ENCODE measurements at regions not wholly inside any gene's neighbourhood (a gene's known extent, or its start where the extent isn't known, plus 50 kb on each side); places are given as distances from the start of the nearest gene placed in this dataset.

DNA sequence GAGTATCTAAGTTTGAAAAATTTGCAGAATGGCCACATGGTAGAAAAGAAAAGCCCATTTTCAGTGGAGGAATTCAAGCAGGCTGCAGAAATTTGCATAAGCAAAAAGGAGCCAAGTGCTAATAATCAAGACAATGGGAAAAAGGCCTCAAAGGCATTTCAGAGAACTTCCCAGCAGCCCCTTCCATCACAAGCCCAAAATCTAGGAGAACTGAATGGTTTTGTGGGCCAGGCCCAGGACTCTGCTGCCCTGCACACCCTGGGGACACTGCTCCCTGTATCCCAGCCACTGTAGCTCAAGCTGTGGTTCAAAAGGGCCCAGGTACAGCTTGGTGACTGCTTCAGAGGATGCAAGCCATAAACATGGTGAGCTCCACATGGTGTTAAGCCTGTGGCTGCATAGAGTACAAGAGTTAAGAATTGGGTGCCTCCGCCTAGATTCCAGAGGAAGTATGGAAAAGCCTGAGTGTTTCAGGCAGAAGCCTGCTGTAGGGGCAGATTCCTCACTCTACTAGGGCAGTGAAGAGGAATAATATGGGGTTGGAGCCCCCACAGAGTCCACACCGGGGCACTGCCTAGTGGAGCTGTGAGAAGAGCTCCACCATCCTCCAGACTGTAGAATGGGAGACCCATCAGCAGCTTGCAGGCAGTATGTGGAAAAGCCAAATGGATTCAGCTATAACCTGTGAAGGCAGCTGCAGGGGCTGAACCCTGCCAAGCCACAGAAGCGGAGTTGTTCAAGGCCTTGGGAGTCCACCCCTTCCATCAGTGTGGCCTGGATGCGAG is 720.7 kb upstream of the CTNND2 start:
- Histone ChIP-seq H3K9me3 (ENCODE audit: low read depth) (no peaks in the 10 kb centered on the region), H3K27ac (no peak overlapping the region), H3K4me3 (no peak overlapping the region), H3K4me2 (no peak overlapping the region), H4K20me1 (ENCODE audit: insufficient read depth, poor library complexity, severe bottlenecking) (no peaks in the 10 kb centered on the region), H3K27me3 (no peaks in the 10 kb centered on the region), H3K4me1 (ENCODE audit: insufficient read depth) (no peaks in the 10 kb centered on the region), H2AFZ (no peak overlapping the region), H3K79me2 (no peaks in the 10 kb centered on the region), H3K36me3 (replicated peaks; ENCODE audit: insufficient read depth, low read depth) (no peaks in the 10 kb centered on the region), H3K9me2 (replicated peaks; ENCODE audit: insufficient read depth) (no peaks in the 10 kb centered on the region)
- whole genome bisulfite sequencing (ENCODE audit: low lambda C conversion rate, missing lambda C conversion rate), result 82% methylated on average over 4 of the region's 4 CpGs
- DNase-seq (ENCODE audit: low spot score), result no peak
- TF ChIP-seq EZH2phosphoT487 (IDR thresholded peaks at IDR 0.05; ENCODE audit: low read depth, severe bottlenecking, unreplicated experiment), result no peak
- TF ChIP-seq CTCF (IDR thresholded peaks at IDR 0.05; ENCODE audit: poor library complexity), result no peak
- no peak for TF ChIP-seq EZH2 (IDR thresholded peaks at IDR 0.05; ENCODE audit: borderline replicate concordance)

- Histone ChIP-seq H3K27me3 (no peaks in the 10 kb centered on the region), H3K4me3 (no peak overlapping the region), H3K9me3 (ENCODE audit: low read depth) (no peaks in the 10 kb centered on the region), H3K4me1 (ENCODE audit: insufficient read depth) (no peaks in the 10 kb centered on the region), H4K20me1 (ENCODE audit: insufficient read depth, poor library complexity, severe bottlenecking) (no peaks in the 10 kb centered on the region), H3K4me2 (no peak overlapping the region), H3K36me3 (replicated peaks; ENCODE audit: insufficient read depth, low read depth) (no peaks in the 10 kb centered on the region), H3K9me2 (replicated peaks; ENCODE audit: insufficient read depth) (no peaks in the 10 kb centered on the region), H2AFZ (no peak overlapping the region), H3K27ac (no peak overlapping the region), H3K79me2 (no peaks in the 10 kb centered on the region)
- TF ChIP-seq EZH2 (IDR thresholded peaks at IDR 0.05; ENCODE audit: borderline replicate concordance) (no peak), CTCF (IDR thresholded peaks at IDR 0.05; ENCODE audit: poor library complexity) (no peak), EZH2phosphoT487 (IDR thresholded peaks at IDR 0.05; ENCODE audit: low read depth, severe bottlenecking, unreplicated experiment) (no peak)
- WGBS (ENCODE audit: low lambda C conversion rate, missing lambda C conversion rate), result 55% methylated on average over 1 of the region's 1 CpG
- no peak for DNase-seq (ENCODE audit: low spot score)
These were observed 719.2 kb upstream of the CTNND2 start for GRCh38 chr5:12623408-12623807.

DNA sequence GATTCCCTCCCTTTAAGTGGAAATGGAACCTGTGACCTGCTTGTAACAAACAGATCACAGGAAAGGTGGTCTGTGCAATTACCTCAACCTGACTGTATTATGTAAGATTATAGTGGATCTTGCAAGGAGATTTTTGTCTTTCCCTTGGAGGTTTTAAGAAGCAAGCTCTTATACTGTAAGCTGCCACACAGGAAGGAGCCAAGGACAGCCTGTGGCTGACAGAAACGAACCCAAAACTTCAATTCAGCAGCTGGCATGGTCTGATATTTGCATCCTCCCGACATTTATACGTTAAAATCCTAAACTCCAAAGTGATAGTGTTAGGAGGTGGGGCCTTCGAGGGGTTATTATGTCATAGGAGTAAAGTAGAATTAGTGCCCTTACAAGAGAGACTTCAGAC is 711.8 kb upstream of the CTNND2 start:
- Histone ChIP-seq H3K79me2 (no peaks in the 10 kb centered on the region), H3K27me3 (no peaks in the 10 kb centered on the region), H3K4me1 (ENCODE audit: insufficient read depth) (peaks cover 9% of the 10 kb centered on the region), H2AFZ (no peak overlapping the region), H3K27ac (no peak overlapping the region), H3K4me3 (no peak overlapping the region), H3K4me2 (no peak overlapping the region), H3K36me3 (replicated peaks; ENCODE audit: insufficient read depth, low read depth) (no peaks in the 10 kb centered on the region), H4K20me1 (ENCODE audit: insufficient read depth, poor library complexity, severe bottlenecking) (no peaks in the 10 kb centered on the region), H3K9me3 (ENCODE audit: low read depth) (no peaks in the 10 kb centered on the region), H3K9me2 (replicated peaks; ENCODE audit: insufficient read depth) (no peaks in the 10 kb centered on the region)
- TF ChIP-seq CTCF (IDR thresholded peaks at IDR 0.05; ENCODE audit: poor library complexity), result no peak
- TF ChIP-seq EZH2phosphoT487 (IDR thresholded peaks at IDR 0.05; ENCODE audit: low read depth, severe bottlenecking, unreplicated experiment), result no peak
- no peak for TF ChIP-seq EZH2 (IDR thresholded peaks at IDR 0.05; ENCODE audit: borderline replicate concordance)
- WGBS (ENCODE audit: low lambda C conversion rate, missing lambda C conversion rate), result 75% methylated on average over 4 of the region's 4 CpGs
- DNase-seq (ENCODE audit: low spot score), result no peak

Measured in hepatocyte (in vitro differentiated cells).